SH-SY5Y (cell line): ENCODE measurements at regions not wholly inside any gene's neighbourhood (a gene's known extent, or its start where the extent isn't known, plus 50 kb on each side); places are given as distances from the start of the nearest gene placed in this dataset.

Experiments used
- GATA2 ChIP-seq: IDR thresholded peaks from 2 replicates; pipeline ENCODE4 v1.6.1; 2011; ENCODE audit warnings: mild to moderate bottlenecking, low read depth, low read length
- GATA3 ChIP-seq: IDR thresholded peaks from 2 replicates; pipeline ENCODE4 v1.6.1; 2011; ENCODE audit warnings: low read depth, mild to moderate bottlenecking, low read length, moderate library complexity

- TF ChIP-seq GATA2 (no peak), GATA3 (no peak)
Observed at GRCh38 chr15:35944945-35945585, 399.1 kb upstream of the DPH6 start.
